Fibroblast of pulmonary artery (primary cell): ENCODE measurements at regions not wholly inside any gene's neighbourhood (a gene's known extent, or its start where the extent isn't known, plus 50 kb on each side); places are given as distances from the start of the nearest gene placed in this dataset.
"Not testable (repeated sequence)": the region's sequence is repeated elsewhere in the genome, so short reads cannot be mapped to it uniquely, and the experiment has no call there.

Source experiments
- DNase-seq: peaks from one replicate; pipeline ENCODE4 v3.0.0-alpha.2; 2010; ENCODE audit warnings: low read depth
- H3K4me3 ChIP-seq: replicated peaks from 2 replicates; pipeline ENCODE4 v1.5.1; 2011; ENCODE audit warnings: low read depth, mild to moderate bottlenecking, control low read depth, low read length, moderate library complexity
- TF ChIP-seq, protein P1 (sequence below): IDR thresholded peaks from 2 replicates; pipeline ENCODE4 v1.5.1; 2011; ENCODE audit warnings: mild to moderate bottlenecking, control low read depth, low read length, inconsistent platforms; ENCODE audit errors: missing control alignments

DNA sequence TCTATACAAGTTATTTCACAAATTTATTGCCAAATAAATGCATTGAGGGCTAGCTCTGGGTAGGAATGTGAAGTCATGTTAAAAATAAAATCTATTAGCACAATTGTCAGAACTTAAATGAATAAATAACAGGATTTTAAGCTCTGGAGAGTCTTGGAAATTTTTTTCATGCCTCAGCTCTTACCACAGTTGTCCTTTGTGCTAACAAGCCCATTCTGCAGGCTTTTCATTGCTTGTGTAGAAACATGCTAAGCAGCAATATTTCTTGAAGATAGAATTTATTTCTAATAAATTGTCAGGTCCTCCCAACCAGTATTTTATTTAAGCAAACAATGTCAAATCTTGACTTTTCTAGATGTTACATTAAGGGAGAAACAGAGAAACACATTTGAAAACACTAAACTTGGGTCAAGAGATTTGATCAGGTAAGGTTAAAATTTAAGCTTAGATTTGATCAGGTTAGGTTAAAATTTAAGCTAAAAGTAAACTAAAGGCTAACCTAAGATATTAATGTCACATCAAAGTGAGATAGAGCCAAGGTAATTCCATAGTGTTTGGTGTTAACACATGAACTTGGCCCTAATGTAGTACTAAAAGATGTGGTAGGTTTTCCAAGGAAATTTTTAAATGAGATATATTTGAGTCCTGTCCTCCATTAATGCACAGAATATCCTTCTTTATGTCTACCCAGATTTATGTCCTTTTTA lies 179.1 kb upstream of the IL1RAPL1 start:
- no peak for DNase-seq
- H3K4me3 ChIP-seq = no peak overlapping the region
- TF ChIP-seq, protein P1, sequence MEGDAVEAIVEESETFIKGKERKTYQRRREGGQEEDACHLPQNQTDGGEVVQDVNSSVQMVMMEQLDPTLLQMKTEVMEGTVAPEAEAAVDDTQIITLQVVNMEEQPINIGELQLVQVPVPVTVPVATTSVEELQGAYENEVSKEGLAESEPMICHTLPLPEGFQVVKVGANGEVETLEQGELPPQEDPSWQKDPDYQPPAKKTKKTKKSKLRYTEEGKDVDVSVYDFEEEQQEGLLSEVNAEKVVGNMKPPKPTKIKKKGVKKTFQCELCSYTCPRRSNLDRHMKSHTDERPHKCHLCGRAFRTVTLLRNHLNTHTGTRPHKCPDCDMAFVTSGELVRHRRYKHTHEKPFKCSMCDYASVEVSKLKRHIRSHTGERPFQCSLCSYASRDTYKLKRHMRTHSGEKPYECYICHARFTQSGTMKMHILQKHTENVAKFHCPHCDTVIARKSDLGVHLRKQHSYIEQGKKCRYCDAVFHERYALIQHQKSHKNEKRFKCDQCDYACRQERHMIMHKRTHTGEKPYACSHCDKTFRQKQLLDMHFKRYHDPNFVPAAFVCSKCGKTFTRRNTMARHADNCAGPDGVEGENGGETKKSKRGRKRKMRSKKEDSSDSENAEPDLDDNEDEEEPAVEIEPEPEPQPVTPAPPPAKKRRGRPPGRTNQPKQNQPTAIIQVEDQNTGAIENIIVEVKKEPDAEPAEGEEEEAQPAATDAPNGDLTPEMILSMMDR = no peak

DNA sequence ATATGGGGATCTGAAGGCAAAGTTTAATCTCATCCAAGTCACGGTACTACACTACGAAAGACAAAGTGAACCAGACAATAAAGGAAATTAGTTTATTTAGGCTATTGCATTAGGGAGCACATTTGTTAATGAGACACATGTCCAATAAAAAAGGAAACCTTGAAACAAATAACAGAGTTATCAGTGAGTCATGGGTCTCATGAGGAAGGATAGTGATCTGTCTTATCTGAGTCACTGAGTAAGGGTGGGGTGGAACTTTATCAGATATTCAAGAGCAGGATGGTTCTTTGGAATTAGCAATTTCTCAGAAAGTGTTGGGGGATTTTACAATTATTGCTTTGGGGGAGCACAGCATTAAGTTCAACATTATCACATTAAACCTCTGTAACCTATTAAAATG lies 188.9 kb upstream of the IL1RAPL1 start:
- H3K4me3 ChIP-seq = no peak overlapping the region
- DNase-seq = no peak
- TF ChIP-seq, protein P1 = no peak

DNA sequence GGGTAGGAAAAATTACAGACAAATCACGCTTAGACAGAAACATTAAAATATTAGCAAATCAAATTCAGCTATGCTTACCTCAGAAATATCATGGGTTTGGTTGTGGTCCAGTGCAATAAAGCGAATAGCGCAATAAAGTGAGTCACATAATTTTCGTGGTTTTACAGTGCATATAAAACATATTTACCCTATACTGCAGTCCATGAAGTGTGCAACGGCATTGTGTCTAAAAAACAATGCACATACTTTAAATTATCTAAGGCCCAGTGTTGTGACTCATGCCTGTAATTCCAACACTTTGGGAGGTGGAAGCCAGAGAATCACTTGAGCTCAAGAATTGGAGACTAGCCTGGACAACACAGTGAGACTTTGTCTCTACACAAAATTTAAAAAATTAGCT lies 195.7 kb upstream of the IL1RAPL1 start:
- DNase-seq = peak; percentile 55
- TF ChIP-seq, protein P1 = no peak
- H3K4me3 ChIP-seq = no peak overlapping the region

DNA sequence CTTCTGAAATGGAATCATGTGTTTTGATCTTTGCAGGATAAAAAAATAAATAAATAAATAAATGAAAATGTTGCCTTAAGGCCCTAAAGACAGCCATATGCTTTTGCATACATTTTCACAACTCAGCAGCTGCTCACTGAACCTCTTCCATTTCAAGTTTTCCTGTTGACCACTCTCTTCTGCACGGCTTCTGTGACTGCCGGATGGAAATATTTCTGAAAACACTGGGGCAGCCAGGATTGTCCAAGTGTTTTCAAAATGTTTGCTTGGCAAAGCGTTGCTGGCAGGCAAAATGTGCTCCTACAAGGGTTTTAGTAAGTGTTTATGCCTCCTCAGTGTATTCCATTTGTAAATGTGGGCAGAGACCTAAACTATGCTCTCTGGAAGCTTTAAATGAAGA lies 208.1 kb upstream of the IL1RAPL1 start:
- DNase-seq = no peak
- TF ChIP-seq, protein P1 = no peak
- no peak overlapping the region for H3K4me3 ChIP-seq

DNA sequence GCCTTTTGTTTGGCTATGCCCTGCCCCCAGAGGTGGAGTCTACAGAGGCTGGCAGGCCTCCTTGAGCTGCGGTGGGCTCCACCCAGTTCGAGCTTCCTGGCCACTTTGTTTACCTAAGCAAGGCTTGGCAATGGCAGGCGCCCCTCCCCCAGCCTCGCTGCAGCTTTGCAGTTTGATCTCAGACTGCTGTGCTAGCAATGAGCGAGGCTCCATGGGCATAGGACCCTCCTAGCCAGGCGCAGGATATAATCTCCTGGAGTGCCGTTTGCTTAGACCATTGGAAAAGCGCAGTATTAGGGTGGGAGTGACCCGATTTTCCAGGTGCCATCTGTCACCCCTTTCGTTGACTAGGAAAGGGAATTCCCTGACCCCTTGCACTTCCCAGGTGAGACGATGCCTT lies 219.6 kb upstream of the IL1RAPL1 start:
- DNase-seq, H3K4me3 ChIP-seq: not testable (repeated sequence)

DNA sequence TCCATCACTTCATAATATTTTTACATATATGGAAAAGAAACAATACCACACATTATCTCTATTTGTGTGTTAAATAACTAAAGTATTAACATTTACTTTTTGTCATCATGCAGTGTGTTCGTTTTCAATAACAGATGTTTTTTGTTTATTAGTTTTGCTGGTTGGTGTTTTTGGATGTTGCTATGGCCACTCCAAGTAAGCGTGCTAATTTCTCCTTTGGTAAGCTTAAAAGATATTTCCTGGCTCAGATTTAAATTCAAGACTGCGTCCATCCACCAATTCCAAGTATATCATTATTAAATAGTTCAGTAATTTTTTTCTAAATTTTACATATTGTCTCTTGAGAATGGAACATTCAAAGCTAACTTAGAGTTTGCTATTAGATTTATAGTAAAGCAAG lies 235.4 kb upstream of the IL1RAPL1 start:
- TF ChIP-seq, protein P1 = no peak
- DNase-seq = no peak
- no peak overlapping the region for H3K4me3 ChIP-seq

DNA sequence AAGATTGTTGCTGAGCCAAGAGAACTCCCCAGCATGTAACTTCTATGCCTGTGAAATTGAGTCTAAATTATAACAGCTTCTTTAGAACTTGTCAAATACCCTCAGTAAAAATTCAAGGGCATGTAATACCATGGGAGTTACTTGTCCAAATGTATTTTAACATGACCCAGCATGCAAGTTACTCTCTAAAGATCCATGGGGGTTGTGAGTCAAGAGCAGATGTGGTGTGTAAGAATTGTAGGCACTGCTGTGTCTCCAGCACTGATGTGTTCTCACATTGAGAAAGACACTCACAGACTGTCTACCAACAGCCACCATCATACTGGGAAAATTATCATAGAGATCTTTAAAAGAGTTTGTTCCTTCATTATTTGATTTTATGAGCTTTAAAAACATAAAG lies 237.4 kb upstream of the IL1RAPL1 start:
- H3K4me3 ChIP-seq = no peak overlapping the region
- TF ChIP-seq, protein P1 = no peak
- no peak for DNase-seq
